HCT116 (cell line): ENCODE measurements at regions not wholly inside any gene's neighbourhood (a gene's known extent, or its start where the extent isn't known, plus 50 kb on each side); places are given as distances from the start of the nearest gene placed in this dataset.
"Not testable (repeated sequence)": the region's sequence is repeated elsewhere in the genome, so short reads cannot be mapped to it uniquely, and the experiment has no call there.

Experiments
- EZH2 ChIP-seq: fragments of 200-600 bp; sonication (generic); IDR thresholded peaks from 2 replicates; pipeline ENCODE4 v1.6.1; 2017; ENCODE audit warnings: antibody characterized with exemption, mixed run types
- EZH2phosphoT487 ChIP-seq: fragments of 200-600 bp; IDR thresholded peaks from 2 replicates; pipeline ENCODE4 v1.6.1; 2018; ENCODE audit warnings: antibody characterized with exemption, borderline replicate concordance
- POLR2A ChIP-seq: IDR thresholded peaks from 2 replicates; pipeline ENCODE4 v1.7.0; 2011; ENCODE audit warnings: borderline replicate concordance; ENCODE audit not compliant: insufficient read depth, insufficient read length; ENCODE audit errors: extremely low read depth
- POLR2AphosphoS5 ChIP-seq: IDR thresholded peaks from 2 replicates; pipeline ENCODE4 v1.6.1; 2011; ENCODE audit warnings: mild to moderate bottlenecking, low read depth, low read length, moderate library complexity
- RAD21 ChIP-seq: IDR thresholded peaks from 2 replicates; pipeline ENCODE4 v1.6.1; 2012; ENCODE audit warnings: low read depth, mild to moderate bottlenecking
- SIN3A ChIP-seq: IDR thresholded peaks from 2 replicates; pipeline ENCODE4 v1.6.1; 2012; ENCODE audit warnings: low read depth
- SRF ChIP-seq: IDR thresholded peaks from 2 replicates; pipeline ENCODE4 v1.6.1; 2012; ENCODE audit warnings: low read depth
- TF ChIP-seq, protein P1 (sequence below), 3 experiments: fragments of 200-600 bp in 1 of 3; sonication (generic) in 1 of 3; IDR thresholded peaks in 2 of 3; conservative IDR thresholded peaks in 1 of 3; 2 replicates each; pipeline ENCODE4 v1.5.1; 2012 to 2017; ENCODE audit warnings: low read depth in 2 of 3, low read length in 2 of 3, antibody characterized with exemption in 1 of 3, borderline replicate concordance in 1 of 3, control low read depth in 1 of 3, mild to moderate bottlenecking in 1 of 3, mixed read lengths in 1 of 3, mixed run types in 1 of 3, moderate library complexity in 1 of 3; ENCODE audit not compliant: insufficient read depth in 1 of 3
- TF ChIP-seq, protein P2 (sequence below): IDR thresholded peaks from 2 replicates; pipeline ENCODE4 v1.6.1; 2012

DNA sequence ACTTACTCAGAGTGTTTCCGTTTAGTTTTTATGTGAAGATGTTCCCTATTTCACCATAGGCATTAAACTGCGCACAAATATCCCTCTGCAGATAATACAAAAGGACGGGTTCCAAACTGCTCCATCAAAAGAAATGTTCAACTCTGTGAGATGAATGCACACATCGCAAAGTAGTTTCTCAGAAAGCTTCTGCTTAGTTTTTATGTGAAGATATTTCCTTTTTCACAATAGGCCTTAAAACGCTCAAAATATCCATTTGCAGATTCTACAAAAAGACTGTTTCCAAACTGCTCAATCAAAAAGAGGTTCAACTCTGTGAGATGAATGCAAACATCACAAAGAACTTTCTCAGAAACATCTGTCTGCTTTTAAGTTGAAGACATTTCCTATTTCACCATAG, 1850.5 kb downstream of the UQCRFS1 start:
- TF ChIP-seq, protein P1, sequence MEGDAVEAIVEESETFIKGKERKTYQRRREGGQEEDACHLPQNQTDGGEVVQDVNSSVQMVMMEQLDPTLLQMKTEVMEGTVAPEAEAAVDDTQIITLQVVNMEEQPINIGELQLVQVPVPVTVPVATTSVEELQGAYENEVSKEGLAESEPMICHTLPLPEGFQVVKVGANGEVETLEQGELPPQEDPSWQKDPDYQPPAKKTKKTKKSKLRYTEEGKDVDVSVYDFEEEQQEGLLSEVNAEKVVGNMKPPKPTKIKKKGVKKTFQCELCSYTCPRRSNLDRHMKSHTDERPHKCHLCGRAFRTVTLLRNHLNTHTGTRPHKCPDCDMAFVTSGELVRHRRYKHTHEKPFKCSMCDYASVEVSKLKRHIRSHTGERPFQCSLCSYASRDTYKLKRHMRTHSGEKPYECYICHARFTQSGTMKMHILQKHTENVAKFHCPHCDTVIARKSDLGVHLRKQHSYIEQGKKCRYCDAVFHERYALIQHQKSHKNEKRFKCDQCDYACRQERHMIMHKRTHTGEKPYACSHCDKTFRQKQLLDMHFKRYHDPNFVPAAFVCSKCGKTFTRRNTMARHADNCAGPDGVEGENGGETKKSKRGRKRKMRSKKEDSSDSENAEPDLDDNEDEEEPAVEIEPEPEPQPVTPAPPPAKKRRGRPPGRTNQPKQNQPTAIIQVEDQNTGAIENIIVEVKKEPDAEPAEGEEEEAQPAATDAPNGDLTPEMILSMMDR (IDR thresholded peaks at IDR 0.05 in 2 of 3, conservative IDR thresholded peaks at IDR 0.05 in 1 of 3; ENCODE audit: borderline replicate concordance in 1 of 3, insufficient read depth in 1 of 3, low read depth in 2 of 3, low read length in 2 of 3): not testable (repeated sequence)
- not testable (repeated sequence) for TF ChIP-seq POLR2A, EZH2, RAD21, POLR2AphosphoS5, SIN3A, EZH2phosphoT487, SRF
- TF ChIP-seq, protein P2, sequence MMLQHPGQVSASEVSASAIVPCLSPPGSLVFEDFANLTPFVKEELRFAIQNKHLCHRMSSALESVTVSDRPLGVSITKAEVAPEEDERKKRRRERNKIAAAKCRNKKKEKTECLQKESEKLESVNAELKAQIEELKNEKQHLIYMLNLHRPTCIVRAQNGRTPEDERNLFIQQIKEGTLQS: not testable (repeated sequence)
